ENCODE measurements at regions not wholly inside any gene's neighbourhood (a gene's known extent, or its start where the extent isn't known, plus 50 kb on each side); places are given as distances from the start of the nearest gene placed in this dataset.

DNA sequence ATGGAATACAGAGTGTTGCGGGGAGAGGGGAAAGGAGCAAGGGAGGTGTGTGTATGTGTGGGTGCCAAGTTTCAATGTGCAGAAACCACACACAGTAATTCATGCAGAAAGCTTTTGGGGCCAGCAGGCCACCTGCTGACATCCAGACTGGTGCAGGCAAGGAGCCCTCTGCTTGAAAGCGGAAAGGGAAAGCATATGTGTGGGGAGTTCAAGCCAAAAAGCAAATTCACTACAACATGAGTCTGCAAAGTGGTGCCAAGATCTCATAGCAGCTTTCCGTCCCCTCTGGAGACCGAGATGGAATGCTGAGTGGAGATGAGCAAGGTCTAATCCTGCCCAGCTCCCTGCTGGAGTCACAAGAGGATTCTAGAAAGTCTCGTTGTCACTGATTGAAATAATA lies 159.7 kb upstream of the VLDLR start:
- no peaks in the 10 kb centered on the region for H3K27me3 Mint-ChIP-seq (ENCODE audit: low read depth)
- H3K27ac Mint-ChIP-seq (ENCODE audit: unreplicated experiment): no peak overlapping the region
- no peak for DNase-seq (ENCODE audit: low spot score)
- no peak overlapping the region for H3K4me3 Mint-ChIP-seq (ENCODE audit: unreplicated experiment)
- peaks cover 18% of the 10 kb centered on the region for H3K36me3 Mint-ChIP-seq (ENCODE audit: low read depth)
- peaks cover 23% of the 10 kb centered on the region for H3K4me1 Mint-ChIP-seq (ENCODE audit: low read depth)
- peaks cover 21% of the 10 kb centered on the region for H3K9me3 Mint-ChIP-seq (ENCODE audit: low read depth)
- TF ChIP-seq, protein P1, sequence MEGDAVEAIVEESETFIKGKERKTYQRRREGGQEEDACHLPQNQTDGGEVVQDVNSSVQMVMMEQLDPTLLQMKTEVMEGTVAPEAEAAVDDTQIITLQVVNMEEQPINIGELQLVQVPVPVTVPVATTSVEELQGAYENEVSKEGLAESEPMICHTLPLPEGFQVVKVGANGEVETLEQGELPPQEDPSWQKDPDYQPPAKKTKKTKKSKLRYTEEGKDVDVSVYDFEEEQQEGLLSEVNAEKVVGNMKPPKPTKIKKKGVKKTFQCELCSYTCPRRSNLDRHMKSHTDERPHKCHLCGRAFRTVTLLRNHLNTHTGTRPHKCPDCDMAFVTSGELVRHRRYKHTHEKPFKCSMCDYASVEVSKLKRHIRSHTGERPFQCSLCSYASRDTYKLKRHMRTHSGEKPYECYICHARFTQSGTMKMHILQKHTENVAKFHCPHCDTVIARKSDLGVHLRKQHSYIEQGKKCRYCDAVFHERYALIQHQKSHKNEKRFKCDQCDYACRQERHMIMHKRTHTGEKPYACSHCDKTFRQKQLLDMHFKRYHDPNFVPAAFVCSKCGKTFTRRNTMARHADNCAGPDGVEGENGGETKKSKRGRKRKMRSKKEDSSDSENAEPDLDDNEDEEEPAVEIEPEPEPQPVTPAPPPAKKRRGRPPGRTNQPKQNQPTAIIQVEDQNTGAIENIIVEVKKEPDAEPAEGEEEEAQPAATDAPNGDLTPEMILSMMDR (IDR thresholded peaks at IDR 0.05): no peak

DNA sequence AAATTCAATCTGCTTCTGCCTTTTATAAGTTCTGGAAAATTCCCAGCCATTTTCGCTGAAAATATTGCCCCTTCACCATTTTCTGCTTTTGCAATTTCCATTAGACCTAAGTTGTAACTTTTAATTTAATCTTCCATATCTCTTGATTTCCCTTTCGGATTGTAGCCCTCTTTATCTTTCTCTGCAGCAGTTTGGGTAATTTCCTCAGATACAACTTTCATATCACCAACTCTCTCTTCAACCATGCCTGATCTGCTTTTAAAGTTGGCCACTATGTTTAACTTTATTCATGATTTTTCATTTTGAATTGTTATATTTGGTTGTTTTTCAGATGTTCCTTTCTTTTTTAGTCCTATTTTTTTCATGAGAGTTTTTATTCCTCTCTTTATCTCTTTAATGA lies 157.0 kb upstream of the VLDLR start:
- Mint-ChIP-seq H3K4me3 (ENCODE audit: unreplicated experiment) (no peak overlapping the region), H3K27me3 (ENCODE audit: low read depth) (no peaks in the 10 kb centered on the region), H3K4me1 (ENCODE audit: low read depth) (peaks cover 16% of the 10 kb centered on the region), H3K36me3 (ENCODE audit: low read depth) (peaks cover 18% of the 10 kb centered on the region), H3K27ac (ENCODE audit: unreplicated experiment) (no peak overlapping the region), H3K9me3 (ENCODE audit: low read depth) (peaks cover 21% of the 10 kb centered on the region)
- DNase-seq (ENCODE audit: low spot score): no peak
- TF ChIP-seq, protein P1 (IDR thresholded peaks at IDR 0.05): no peak

DNA sequence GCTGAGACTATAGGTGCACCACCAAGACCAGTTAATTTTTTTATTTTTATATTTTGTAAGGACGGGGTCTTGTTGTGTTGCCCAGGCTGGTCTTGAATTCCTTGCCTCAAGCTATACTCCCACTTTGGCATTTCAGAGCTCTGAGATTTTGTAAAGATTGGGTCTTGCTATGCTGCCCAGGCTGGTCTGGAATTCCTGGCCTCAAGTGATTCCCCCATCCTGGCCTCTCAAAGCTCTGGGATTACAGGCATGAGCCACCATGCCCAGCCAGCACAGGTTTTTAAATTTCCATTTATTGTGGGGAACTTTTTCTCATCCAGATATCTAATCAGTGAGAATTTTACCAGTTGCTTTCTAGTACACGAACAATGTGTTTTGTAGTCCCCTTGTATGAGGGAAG lies 156.1 kb upstream of the VLDLR start:
- TF ChIP-seq, protein P1 (IDR thresholded peaks at IDR 0.05): no peak
- Mint-ChIP-seq H3K9me3 (ENCODE audit: low read depth) (peaks cover 21% of the 10 kb centered on the region), H3K4me3 (ENCODE audit: unreplicated experiment) (no peak overlapping the region), H3K4me1 (ENCODE audit: low read depth) (peaks cover 20% of the 10 kb centered on the region), H3K27me3 (ENCODE audit: low read depth) (no peaks in the 10 kb centered on the region), H3K27ac (ENCODE audit: unreplicated experiment) (no peak overlapping the region), H3K36me3 (ENCODE audit: low read depth) (peaks cover 18% of the 10 kb centered on the region)
- DNase-seq (ENCODE audit: low spot score): no peak

DNA sequence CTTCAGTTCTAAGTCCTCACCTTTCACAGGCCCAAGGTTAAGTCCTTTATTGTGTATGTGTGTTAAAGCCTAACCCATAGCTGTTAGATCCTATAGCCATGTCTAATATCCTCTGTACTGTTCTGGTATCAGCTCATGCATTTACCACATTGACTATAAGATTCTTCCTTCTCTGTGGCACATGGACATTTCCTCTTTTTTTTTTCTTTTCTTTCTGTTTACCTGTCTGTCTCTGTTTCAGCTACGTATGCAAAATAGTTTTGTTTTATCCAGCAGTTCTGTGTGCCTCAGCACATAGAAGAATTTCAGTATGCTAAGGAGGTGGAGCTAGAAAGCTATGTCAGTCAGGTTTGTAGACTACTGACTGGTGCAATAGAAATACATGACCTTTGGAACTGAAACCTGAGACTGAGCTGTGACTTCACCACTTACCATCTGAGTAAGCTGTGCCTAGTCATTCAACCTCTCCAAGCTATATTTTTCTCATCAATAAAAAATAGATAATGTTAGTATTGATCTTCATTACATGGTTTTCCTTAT lies 155.6 kb upstream of the VLDLR start:
- Mint-ChIP-seq H3K27me3 (ENCODE audit: low read depth) (no peaks in the 10 kb centered on the region), H3K9me3 (ENCODE audit: low read depth) (peaks cover 21% of the 10 kb centered on the region), H3K4me3 (ENCODE audit: unreplicated experiment) (no peak overlapping the region), H3K36me3 (ENCODE audit: low read depth) (peaks cover 18% of the 10 kb centered on the region), H3K4me1 (ENCODE audit: low read depth) (peaks cover 20% of the 10 kb centered on the region), H3K27ac (ENCODE audit: unreplicated experiment) (no peak overlapping the region)
- DNase-seq (ENCODE audit: low spot score): no peak
- TF ChIP-seq, protein P1 (IDR thresholded peaks at IDR 0.05): no peak

DNA sequence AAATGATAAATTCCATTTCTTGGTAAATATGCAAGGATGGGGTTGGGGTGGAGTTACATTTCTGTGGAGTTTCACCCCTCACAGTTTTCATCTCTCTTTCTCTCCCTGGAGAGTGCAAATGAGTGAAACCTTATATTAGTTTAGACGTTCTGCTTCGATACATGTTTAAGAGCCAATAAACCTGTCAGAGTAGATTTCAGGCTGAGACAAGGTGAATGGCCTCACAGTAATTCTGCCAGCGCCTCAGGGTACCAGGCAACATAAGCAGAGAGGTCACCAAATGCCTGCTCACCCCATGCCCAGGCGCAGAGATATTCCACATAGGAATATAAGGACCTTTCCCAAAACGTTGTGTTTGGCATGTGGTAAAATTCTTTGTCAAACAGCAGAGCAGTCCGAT lies 154.9 kb upstream of the VLDLR start:
- TF ChIP-seq, protein P1 (IDR thresholded peaks at IDR 0.05): no peak
- peaks cover 15% of the 10 kb centered on the region for H3K9me3 Mint-ChIP-seq (ENCODE audit: low read depth)
- peaks cover 14% of the 10 kb centered on the region for H3K4me1 Mint-ChIP-seq (ENCODE audit: low read depth)
- H3K27ac Mint-ChIP-seq (ENCODE audit: unreplicated experiment): no peak overlapping the region
- H3K4me3 Mint-ChIP-seq (ENCODE audit: unreplicated experiment): no peak overlapping the region
- peaks cover 15% of the 10 kb centered on the region for H3K36me3 Mint-ChIP-seq (ENCODE audit: low read depth)
- no peaks in the 10 kb centered on the region for H3K27me3 Mint-ChIP-seq (ENCODE audit: low read depth)
- no peak for DNase-seq (ENCODE audit: low spot score)

Measured in chondrocyte (in vitro differentiated cells).